ENCODE measurements at regions not wholly inside any gene's neighbourhood (a gene's known extent, or its start where the extent isn't known, plus 50 kb on each side); places are given as distances from the start of the nearest gene placed in this dataset.

GRCh38 chr13:84479656-84480055, 597.4 kb upstream of the SLITRK1 start:
- Histone ChIP-seq H3K9me2 (ENCODE audit: insufficient read depth, low read length) (peaks cover 4% of the 10 kb centered on the region; the same call in 1 of the 2 replicates), H2AFZ (ENCODE audit: low read length) (no peak overlapping the region), H3K27ac (ENCODE audit: low read depth, low read length, poor library complexity, severe bottlenecking) (no peak overlapping the region), H4K20me1 (ENCODE audit: insufficient read depth, low read length) (no peaks in the 10 kb centered on the region), H3K4me2 (ENCODE audit: low read length) (no peak overlapping the region), H3K4me1 (ENCODE audit: insufficient read depth, low read length, poor library complexity, severe bottlenecking) (no peaks in the 10 kb centered on the region), H3K79me2 (ENCODE audit: insufficient read depth, low read depth, low read length) (no peaks in the 10 kb centered on the region), H3K4me3 (ENCODE audit: low read depth, low read length, poor library complexity, severe bottlenecking) (no peak overlapping the region), H3K36me3 (ENCODE audit: insufficient read depth, low read length) (no peaks in the 10 kb centered on the region), H3K9me3 (ENCODE audit: low read length) (no peaks in the 10 kb centered on the region)
- CTCF ChIA-PET (ENCODE audit: unreplicated experiment), result no interaction called here
- TF ChIP-seq CTCF (conservative IDR thresholded peaks at IDR 0.05; ENCODE audit: low read length) (no peak), EZH2phosphoT487 (IDR thresholded peaks at IDR 0.05; ENCODE audit: borderline replicate concordance, low read depth, low read length) (no peak)
- no peak for DNase-seq (ENCODE audit: low spot score)
- POLR2A ChIA-PET, result interaction anchor here (0.9 to 1.4 kb wide), 3 partner anchors 18 to 50 kb away, joined by 3 to 5 read pairs (median 3); no protein-coding TSS in a partner anchor
- no TSS peak for BruUV-seq (replicated peaks)
- intact Hi-C loops (cut with micrococcal nuclease; ENCODE audit: unreplicated experiment), result no loop called here

- 0 out of 2 replicates have a peak, but pooled peaks cover 7% of the 10 kb centered on the region for H3K9me3 ChIP-seq (ENCODE audit: low read length)
- no peaks in the 10 kb centered on the region for H3K9me2 ChIP-seq (ENCODE audit: insufficient read depth, low read length)
- TF ChIP-seq EZH2phosphoT487 (IDR thresholded peaks at IDR 0.05; ENCODE audit: borderline replicate concordance, low read depth, low read length) (no peak), CTCF (conservative IDR thresholded peaks at IDR 0.05; ENCODE audit: low read length) (no peak)
- POLR2A ChIA-PET, result interaction anchor here (0.7 to 1.6 kb wide), 2 partner anchors 10 to 12 kb away, joined by 3 to 4 read pairs; no protein-coding TSS in a partner anchor
- no peak overlapping the region for H2AFZ ChIP-seq (ENCODE audit: low read length)
- H3K4me3 ChIP-seq (ENCODE audit: low read depth, low read length, poor library complexity, severe bottlenecking), result no peak overlapping the region
- no peaks in the 10 kb centered on the region for H4K20me1 ChIP-seq (ENCODE audit: insufficient read depth, low read length)
- intact Hi-C loops (cut with micrococcal nuclease; ENCODE audit: unreplicated experiment), result no loop called here
- no TSS peak for BruUV-seq (replicated peaks)
- no peak overlapping the region for H3K27ac ChIP-seq (ENCODE audit: low read depth, low read length, poor library complexity, severe bottlenecking)
- CTCF ChIA-PET (ENCODE audit: unreplicated experiment), result no interaction called here
- no peaks in the 10 kb centered on the region for H3K79me2 ChIP-seq (ENCODE audit: insufficient read depth, low read depth, low read length)
- H3K36me3 ChIP-seq (ENCODE audit: insufficient read depth, low read length), result no peaks in the 10 kb centered on the region
- no peak overlapping the region for H3K4me2 ChIP-seq (ENCODE audit: low read length)
- no peaks in the 10 kb centered on the region for H3K4me1 ChIP-seq (ENCODE audit: insufficient read depth, low read length, poor library complexity, severe bottlenecking)
- DNase-seq (ENCODE audit: low spot score), result no peak
Measured at GRCh38 chr13:84470528-84470927, 588.3 kb upstream of the SLITRK1 start.

- no peak for DNase-seq (ENCODE audit: low spot score)
- CTCF ChIA-PET (ENCODE audit: unreplicated experiment), result no interaction called here
- no peak overlapping the region for H3K4me2 ChIP-seq (ENCODE audit: low read length)
- 0 out of 2 replicates have a peak, but pooled peaks cover 7% of the 10 kb centered on the region for H3K9me3 ChIP-seq (ENCODE audit: low read length)
- TF ChIP-seq CTCF (conservative IDR thresholded peaks at IDR 0.05; ENCODE audit: low read length) (no peak), EZH2phosphoT487 (IDR thresholded peaks at IDR 0.05; ENCODE audit: borderline replicate concordance, low read depth, low read length) (no peak)
- POLR2A ChIA-PET, result no interaction called here
- no peaks in the 10 kb centered on the region for H3K36me3 ChIP-seq (ENCODE audit: insufficient read depth, low read length)
- intact Hi-C loops (cut with micrococcal nuclease; ENCODE audit: unreplicated experiment), result no loop called here
- no peaks in the 10 kb centered on the region for H3K9me2 ChIP-seq (ENCODE audit: insufficient read depth, low read length)
- H3K4me3 ChIP-seq (ENCODE audit: low read depth, low read length, poor library complexity, severe bottlenecking), result no peak overlapping the region
- no TSS peak for BruUV-seq (replicated peaks)
- H2AFZ ChIP-seq (ENCODE audit: low read length), result no peak overlapping the region
- H4K20me1 ChIP-seq (ENCODE audit: insufficient read depth, low read length), result no peaks in the 10 kb centered on the region
- no peaks in the 10 kb centered on the region for H3K79me2 ChIP-seq (ENCODE audit: insufficient read depth, low read depth, low read length)
- no peaks in the 10 kb centered on the region for H3K4me1 ChIP-seq (ENCODE audit: insufficient read depth, low read length, poor library complexity, severe bottlenecking)
- H3K27ac ChIP-seq (ENCODE audit: low read depth, low read length, poor library complexity, severe bottlenecking), result no peak overlapping the region
Measured at GRCh38 chr13:84466461-84466860, 584.2 kb upstream of the SLITRK1 start.
